ENCODE measurements at regions not wholly inside any gene's neighbourhood (a gene's known extent, or its start where the extent isn't known, plus 50 kb on each side); places are given as distances from the start of the nearest gene placed in this dataset.

GRCh38 chr20:30484009-30484748 lies 773.3 kb upstream of the DEFB115 start:
- FAIRE-seq: no peak

GRCh38 chr20:30484749-30485070 lies 772.8 kb upstream of the DEFB115 start:
- dilution Hi-C loops (cut with MboI; ENCODE audit: extremely low pct_ligation_motif_present, low sequenced_read_pairs) (no loop called here), intact Hi-C loops (cut with micrococcal nuclease) (no loop called here)
- H3K27me3 ChIP-seq (ENCODE audit: control insufficient read depth in 2 of 2, insufficient read depth in 2 of 2, low read length in 2 of 2): no peaks in the 10 kb centered on the region
- TF ChIP-seq POLR2AphosphoS5 (IDR thresholded peaks at IDR 0.05; ENCODE audit: insufficient read depth, low read depth, low read length) (no peak), GATA2 (IDR thresholded peaks at IDR 0.05; ENCODE audit: insufficient read depth, insufficient read length, low read depth, low read length) (no peak), JUN (IDR thresholded peaks at IDR 0.05; ENCODE audit: borderline replicate concordance, insufficient read depth, insufficient read length, low read depth) (no peak)
- no TSS peak for BruUV-seq (replicated peaks)
- H3K4me2 ChIP-seq (ENCODE audit: insufficient read depth, low read length): no peak overlapping the region
- no peaks in the 10 kb centered on the region for H3K4me1 ChIP-seq (ENCODE audit: control insufficient read depth, extremely low read depth, insufficient read depth, low read length)
- no peak overlapping the region for H3K4me3 ChIP-seq (replicated peaks in 1 of 3; ENCODE audit: insufficient read depth in 1 of 3, low read depth in 1 of 3, low read length in 3 of 3)
- H3K27ac ChIP-seq (ENCODE audit: insufficient read depth, low read depth, low read length): no peak overlapping the region
- ChIA-PET POLR2A (no interaction called here), CTCF (no interaction called here)
- no peak overlapping the region for H3K9ac ChIP-seq (replicated peaks; ENCODE audit: extremely low read depth, insufficient read depth, low read length)
- no peaks in the 10 kb centered on the region for H3K9me1 ChIP-seq (replicated peaks; ENCODE audit: control insufficient read depth, extremely low read depth, insufficient read depth, low read length)
- no peak for FAIRE-seq
- no peak overlapping the region for H2AFZ ChIP-seq (ENCODE audit: low read depth, low read length)
- H3K9me3 ChIP-seq (replicated peaks; ENCODE audit: control insufficient read depth, insufficient read depth, low read length): no peaks in the 10 kb centered on the region
- no peaks in the 10 kb centered on the region for H3K36me3 ChIP-seq (ENCODE audit: control insufficient read depth in 2 of 2, extremely low read depth in 1 of 2, insufficient read depth in 2 of 2, low read length in 2 of 2)
- no peaks in the 10 kb centered on the region for H3K79me2 ChIP-seq (ENCODE audit: control insufficient read depth, insufficient read depth, low read length)
- H4K20me1 ChIP-seq (replicated peaks; ENCODE audit: control insufficient read depth, extremely low read depth, insufficient read depth, low read length): no peaks in the 10 kb centered on the region
- no peak for DNase-seq (ENCODE audit: low read depth, low spot score)

More at GRCh38 chr20:30484009-30484748, 773.3 kb upstream of the DEFB115 start:
- H3K27me3 ChIP-seq (ENCODE audit: control insufficient read depth in 2 of 2, insufficient read depth in 2 of 2, low read length in 2 of 2): no peaks in the 10 kb centered on the region
- DNase-seq (ENCODE audit: low read depth, low spot score): no peak
- no peaks in the 10 kb centered on the region for H3K36me3 ChIP-seq (ENCODE audit: control insufficient read depth in 2 of 2, extremely low read depth in 1 of 2, insufficient read depth in 2 of 2, low read length in 2 of 2)
- intact Hi-C loops (cut with micrococcal nuclease): no loop called here
- H3K9me1 ChIP-seq (replicated peaks; ENCODE audit: control insufficient read depth, extremely low read depth, insufficient read depth, low read length): no peaks in the 10 kb centered on the region
- dilution Hi-C loops (cut with MboI; ENCODE audit: extremely low pct_ligation_motif_present, low sequenced_read_pairs): no loop called here
- H2AFZ ChIP-seq (ENCODE audit: low read depth, low read length): no peak overlapping the region
- H4K20me1 ChIP-seq (replicated peaks; ENCODE audit: control insufficient read depth, extremely low read depth, insufficient read depth, low read length): no peaks in the 10 kb centered on the region
- no peak overlapping the region for H3K4me2 ChIP-seq (ENCODE audit: insufficient read depth, low read length)
- no peaks in the 10 kb centered on the region for H3K4me1 ChIP-seq (ENCODE audit: control insufficient read depth, extremely low read depth, insufficient read depth, low read length)
- H3K27ac ChIP-seq (ENCODE audit: insufficient read depth, low read depth, low read length): no peak overlapping the region
- ChIA-PET POLR2A (no interaction called here), CTCF (no interaction called here)
- no TSS peak for BruUV-seq (replicated peaks)
- H3K4me3 ChIP-seq (replicated peaks in 1 of 3; ENCODE audit: insufficient read depth in 1 of 3, low read depth in 1 of 3, low read length in 3 of 3): no peak overlapping the region
- H3K9me3 ChIP-seq (replicated peaks; ENCODE audit: control insufficient read depth, insufficient read depth, low read length): no peaks in the 10 kb centered on the region
- TF ChIP-seq MYC (IDR thresholded peaks at IDR 0.05; ENCODE audit: low read depth, low read length) (no peak), GATA2 (IDR thresholded peaks at IDR 0.05; ENCODE audit: insufficient read depth, insufficient read length, low read depth, low read length) (no peak), POLR2AphosphoS5 (IDR thresholded peaks at IDR 0.05; ENCODE audit: insufficient read depth, low read depth, low read length) (no peak), POLR2A (IDR thresholded peaks at IDR 0.05; ENCODE audit: low read depth, low read length) (no peak), FOS (IDR thresholded peaks at IDR 0.05; ENCODE audit: borderline replicate concordance, insufficient read depth, low read length) (no peak)
- H3K9ac ChIP-seq (replicated peaks; ENCODE audit: extremely low read depth, insufficient read depth, low read length): no peak overlapping the region
- H3K79me2 ChIP-seq (ENCODE audit: control insufficient read depth, insufficient read depth, low read length): no peaks in the 10 kb centered on the region

Data from endothelial cell of umbilical vein (primary cell).